DOHH2 (cell line): ENCODE measurements at regions not wholly inside any gene's neighbourhood (a gene's known extent, or its start where the extent isn't known, plus 50 kb on each side); places are given as distances from the start of the nearest gene placed in this dataset.

Experiments used
- H3F3A ChIP-seq: fragments of 200-600 bp; sonication (generic), shearing (Covaris generic); 2 replicates; pipeline ENCODE4 v1.6.0; 2016; ENCODE audit warnings: antibody characterized with exemption, mild to moderate bottlenecking; ENCODE audit not compliant: control insufficient read depth, insufficient read depth
- H3K27ac ChIP-seq: fragments of 200-600 bp; sonication (generic); 2 replicates; pipeline ENCODE4 v1.5.1; 2014; ENCODE audit warnings: low read depth, mild to moderate bottlenecking, low read length, moderate library complexity
- H3K27me3 ChIP-seq: fragments of 200-600 bp; sonication (generic); 2 replicates; pipeline ENCODE4 v1.6.1; 2014; ENCODE audit warnings: mild to moderate bottlenecking, low read length, mixed read lengths; ENCODE audit not compliant: control insufficient read depth
- H3K36me3 ChIP-seq: fragments of 200-600 bp; sonication (generic); 2 replicates; pipeline ENCODE4 v1.6.1; 2014; ENCODE audit warnings: mild to moderate bottlenecking, low read length, moderate library complexity, mixed read lengths; ENCODE audit not compliant: control insufficient read depth
- H3K4me1 ChIP-seq: fragments of 200-600 bp; sonication (generic); 2 replicates; pipeline ENCODE4 v1.6.1; 2014; ENCODE audit warnings: mild to moderate bottlenecking, low read length, mixed read lengths; ENCODE audit not compliant: control insufficient read depth
- H3K4me2 ChIP-seq: fragments of 200-600 bp; sonication (generic); 2 replicates; pipeline ENCODE4 v1.6.0; 2014; ENCODE audit warnings: mild to moderate bottlenecking, low read length, moderate library complexity
- H3K4me3 ChIP-seq: fragments of 200-600 bp; sonication (generic); 2 replicates; pipeline ENCODE4 v1.5.1; 2014; ENCODE audit warnings: mild to moderate bottlenecking, low read length, mixed read lengths
- H3K79me2 ChIP-seq: fragments of 200-600 bp; sonication (generic); 2 replicates; pipeline ENCODE4 v1.6.1; 2014; ENCODE audit warnings: mild to moderate bottlenecking, low read length, mixed read lengths; ENCODE audit not compliant: control insufficient read depth
- H3K9me2 ChIP-seq: fragments of 200-600 bp; sonication (generic); replicated peaks from 2 replicates; pipeline ENCODE4 v1.6.1; 2014; ENCODE audit warnings: mild to moderate bottlenecking, low read length, mixed read lengths; ENCODE audit not compliant: control insufficient read depth
- H3K9me3 ChIP-seq: fragments of 200-600 bp; sonication (generic); 2 replicates; pipeline ENCODE4 v1.6.1; 2014; ENCODE audit warnings: antibody characterized with exemption, low read length, mixed read lengths; ENCODE audit not compliant: control insufficient read depth, insufficient read depth
- H4K20me1 ChIP-seq: fragments of 200-600 bp; sonication (generic); 2 replicates; pipeline ENCODE4 v1.6.0; 2014; ENCODE audit warnings: low read depth, mild to moderate bottlenecking, antibody characterized with exemption, low read length, moderate library complexity; ENCODE audit not compliant: control insufficient read depth, insufficient read depth
- EZH2phosphoT487 ChIP-seq: fragments of 200-600 bp; sonication (generic); IDR thresholded peaks from 2 replicates; pipeline ENCODE4 v1.6.1; 2017; ENCODE audit warnings: borderline replicate concordance, mild to moderate bottlenecking, antibody characterized with exemption, low read length, moderate library complexity, mixed read lengths
- TF ChIP-seq, protein P1 (sequence below): fragments of 200-600 bp; sonication (generic); IDR thresholded peaks from one replicate; pipeline ENCODE4 v1.5.1; 2014; ENCODE audit warnings: antibody characterized with exemption, mild to moderate bottlenecking, low read depth, low read length; ENCODE audit not compliant: poor library complexity, severe bottlenecking

DNA sequence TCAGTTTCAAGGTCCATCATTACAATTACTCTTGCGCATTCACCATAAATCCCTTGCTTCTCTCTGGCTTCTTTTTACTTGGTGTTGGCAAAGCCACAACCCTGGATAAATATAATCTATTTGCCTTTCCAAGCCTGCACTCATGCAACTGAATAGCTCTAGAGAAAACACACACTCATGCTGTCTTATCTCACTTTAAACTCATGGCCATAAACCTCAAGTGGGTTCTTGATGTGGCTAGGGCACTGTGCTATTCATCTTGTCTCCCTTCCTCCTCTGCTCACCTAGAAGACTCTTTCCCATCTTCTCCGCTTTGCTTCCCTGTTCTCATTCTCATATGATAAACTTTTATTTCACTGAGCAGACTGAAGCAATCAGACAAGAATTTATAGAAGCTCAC, 165.4 kb upstream of the MTPN start:
- no peak for TF ChIP-seq EZH2phosphoT487
- TF ChIP-seq, protein P1, sequence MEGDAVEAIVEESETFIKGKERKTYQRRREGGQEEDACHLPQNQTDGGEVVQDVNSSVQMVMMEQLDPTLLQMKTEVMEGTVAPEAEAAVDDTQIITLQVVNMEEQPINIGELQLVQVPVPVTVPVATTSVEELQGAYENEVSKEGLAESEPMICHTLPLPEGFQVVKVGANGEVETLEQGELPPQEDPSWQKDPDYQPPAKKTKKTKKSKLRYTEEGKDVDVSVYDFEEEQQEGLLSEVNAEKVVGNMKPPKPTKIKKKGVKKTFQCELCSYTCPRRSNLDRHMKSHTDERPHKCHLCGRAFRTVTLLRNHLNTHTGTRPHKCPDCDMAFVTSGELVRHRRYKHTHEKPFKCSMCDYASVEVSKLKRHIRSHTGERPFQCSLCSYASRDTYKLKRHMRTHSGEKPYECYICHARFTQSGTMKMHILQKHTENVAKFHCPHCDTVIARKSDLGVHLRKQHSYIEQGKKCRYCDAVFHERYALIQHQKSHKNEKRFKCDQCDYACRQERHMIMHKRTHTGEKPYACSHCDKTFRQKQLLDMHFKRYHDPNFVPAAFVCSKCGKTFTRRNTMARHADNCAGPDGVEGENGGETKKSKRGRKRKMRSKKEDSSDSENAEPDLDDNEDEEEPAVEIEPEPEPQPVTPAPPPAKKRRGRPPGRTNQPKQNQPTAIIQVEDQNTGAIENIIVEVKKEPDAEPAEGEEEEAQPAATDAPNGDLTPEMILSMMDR, result no peak
- no peaks in the 10 kb centered on the region for H3K79me2 ChIP-seq

DNA sequence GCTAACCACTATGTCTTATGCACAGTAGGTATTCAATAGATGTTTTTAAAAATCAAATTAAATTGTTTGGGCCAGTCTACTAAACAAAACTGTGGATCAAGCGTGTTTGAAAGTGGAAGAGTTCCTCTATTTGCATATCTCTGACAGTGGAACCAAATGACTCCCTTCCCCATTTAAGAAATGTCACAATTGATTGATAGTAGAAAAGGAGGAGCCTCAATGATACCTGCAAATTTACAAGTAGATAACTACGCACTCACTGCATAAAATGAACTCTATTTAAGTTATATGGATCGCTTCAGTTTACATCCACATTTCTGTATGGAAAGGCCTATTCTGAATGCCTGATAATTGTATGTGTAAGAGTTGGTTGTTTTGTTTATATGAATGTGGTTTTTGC, 163.3 kb upstream of the MTPN start:
- TF ChIP-seq, protein P1, result no peak
- TF ChIP-seq EZH2phosphoT487, result no peak
- H3K27ac ChIP-seq, result no peak overlapping the region
- H3K9me3 ChIP-seq, result no peaks in the 10 kb centered on the region
- no peak overlapping the region for H3K4me3 ChIP-seq
- H4K20me1 ChIP-seq, result no peaks in the 10 kb centered on the region
- H3F3A ChIP-seq, result no peaks in the 10 kb centered on the region
- H3K4me1 ChIP-seq, result no peaks in the 10 kb centered on the region
- H3K79me2 ChIP-seq, result no peaks in the 10 kb centered on the region
- no peaks in the 10 kb centered on the region for H3K9me2 ChIP-seq
- H3K36me3 ChIP-seq, result no peaks in the 10 kb centered on the region
- H3K4me2 ChIP-seq, result no peak overlapping the region
- H3K27me3 ChIP-seq, result 0 out of 2 replicates have a peak, but pooled peaks cover 2% of the 10 kb centered on the region

More for the DNA sequence above, 165.4 kb upstream of the MTPN start:
- no peaks in the 10 kb centered on the region for H3K9me3 ChIP-seq
- H3K4me1 ChIP-seq, result no peaks in the 10 kb centered on the region
- no peaks in the 10 kb centered on the region for H3K9me2 ChIP-seq
- H3K4me3 ChIP-seq, result no peak overlapping the region
- no peaks in the 10 kb centered on the region for H3K36me3 ChIP-seq
- H3K4me2 ChIP-seq, result no peak overlapping the region
- H3K27me3 ChIP-seq, result 0 out of 2 replicates have a peak, but pooled peaks cover 2% of the 10 kb centered on the region
- H3K27ac ChIP-seq, result no peak overlapping the region
- H4K20me1 ChIP-seq, result no peaks in the 10 kb centered on the region
- H3F3A ChIP-seq, result no peaks in the 10 kb centered on the region

DNA sequence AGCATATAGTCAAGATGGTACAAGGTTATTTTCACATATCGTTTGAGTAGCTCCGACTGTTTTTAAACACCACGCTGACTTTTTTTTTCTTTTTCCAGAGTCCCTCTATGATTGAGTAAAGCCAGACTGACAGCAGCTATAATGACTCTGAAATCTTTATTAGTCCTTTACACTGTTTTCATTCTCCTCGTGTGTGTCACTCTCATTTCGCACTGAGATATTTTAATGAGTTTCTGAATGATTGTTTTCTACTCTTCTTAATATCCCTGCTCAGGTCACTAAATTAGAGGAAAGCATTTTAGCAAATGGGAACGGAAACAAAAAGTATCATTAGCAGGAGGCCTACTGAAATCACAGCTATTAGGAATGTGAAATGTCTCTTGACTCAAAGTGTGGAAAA, 162.3 kb upstream of the MTPN start:
- Histone ChIP-seq H3K36me3 (no peaks in the 10 kb centered on the region), H3K79me2 (no peaks in the 10 kb centered on the region), H3F3A (no peaks in the 10 kb centered on the region), H3K4me2 (no peak overlapping the region), H3K27ac (no peak overlapping the region), H3K9me2 (no peaks in the 10 kb centered on the region), H3K9me3 (no peaks in the 10 kb centered on the region), H3K4me1 (no peaks in the 10 kb centered on the region), H3K4me3 (no peak overlapping the region), H4K20me1 (no peaks in the 10 kb centered on the region), H3K27me3 (0 out of 2 replicates have a peak, but pooled peaks cover 2% of the 10 kb centered on the region)
- TF ChIP-seq, protein P1, result no peak
- TF ChIP-seq EZH2phosphoT487, result no peak
